WTC11 (cell line): ENCODE measurements at regions not wholly inside any gene's neighbourhood (a gene's known extent, or its start where the extent isn't known, plus 50 kb on each side); places are given as distances from the start of the nearest gene placed in this dataset.

ENCODE experiments used
- ATAC-seq: fragments of 200-7000 bp; cut with Tn5 transposase; 2 replicates; pipeline ENCODE4 v1.10.0; 2021; ENCODE audit warnings: mild to moderate bottlenecking, moderate library complexity
- CTCF ChIA-PET: fragments of 300-600 bp; sonication (Branson Sonifier 250); formaldehyde crosslinking; loops from one replicate; lab custom pipeline; 2021; ENCODE audit warnings: antibody characterized with exemption; lab: Charles Lee
- POLR2A ChIA-PET: fragments of 350-600 bp; sonication (Branson Sonifier 250); formaldehyde crosslinking; loops from one replicate; lab custom pipeline; 2021; ENCODE audit warnings: antibody characterized with exemption; lab: Charles Lee
- DNase-seq: peaks from one replicate; pipeline ENCODE4 v3.0.0; 2021; ENCODE audit warnings: low spot score
- H3K27ac Mint-ChIP-seq: 2 replicates; pipeline ENCODE4 v1.8.0; 2021; ENCODE audit warnings: mixed read lengths
- H3K27me3 Mint-ChIP-seq: 2 replicates; pipeline ENCODE4 v1.8.0; 2021; ENCODE audit warnings: low read depth, mild to moderate bottlenecking, moderate library complexity, mixed read lengths
- H3K36me3 Mint-ChIP-seq: 2 replicates; pipeline ENCODE4 v1.8.0; 2021; ENCODE audit warnings: mixed read lengths
- H3K4me1 Mint-ChIP-seq: 2 replicates; pipeline ENCODE4 v1.8.0; 2022; ENCODE audit warnings: mixed read lengths
- H3K4me3 Mint-ChIP-seq: 2 replicates; pipeline ENCODE4 v1.8.0; 2021; ENCODE audit warnings: mild to moderate bottlenecking, moderate library complexity, mixed read lengths
- H3K9me3 Mint-ChIP-seq: 2 replicates; pipeline ENCODE4 v1.8.0; 2021; ENCODE audit warnings: mixed read lengths
- CBFB ChIP-seq: sonication (generic); formaldehyde crosslinking; IDR thresholded peaks from 2 replicates; pipeline ENCODE4 v1.8.1; 2022; ENCODE audit warnings: mild to moderate bottlenecking, low read depth, missing genetic modification reagents
- GRHL2 ChIP-seq: fragments of 250-450 bp; sonication (Bioruptor Pico); IDR thresholded peaks from 2 replicates; pipeline ENCODE4 v1.8.0; 2022; ENCODE audit warnings: mild to moderate bottlenecking, moderate library complexity; ENCODE audit not compliant: insufficient replicate concordance, severe bottlenecking
- HMGA2 ChIP-seq: fragments of 250-450 bp; sonication (Bioruptor Pico); IDR thresholded peaks from 2 replicates; pipeline ENCODE4 v1.4.0; 2021; ENCODE audit warnings: mild to moderate bottlenecking, moderate library complexity
- IRF2 ChIP-seq: sonication (generic); formaldehyde crosslinking; IDR thresholded peaks from 2 replicates; pipeline ENCODE4 v1.8.0; 2022; ENCODE audit warnings: low read depth, missing genetic modification reagents, borderline replicate concordance
- JUN ChIP-seq: sonication (generic); formaldehyde crosslinking; IDR thresholded peaks from 2 replicates; pipeline ENCODE4 v1.8.0; 2023; ENCODE audit warnings: mild to moderate bottlenecking, missing genetic modification reagents
- NFE2L1 ChIP-seq: sonication (generic); formaldehyde crosslinking; IDR thresholded peaks from 2 replicates; pipeline ENCODE4 v1.8.1; 2023; ENCODE audit warnings: missing genetic modification reagents
- PRRX2 ChIP-seq: fragments of 250-450 bp; sonication (Bioruptor Pico); IDR thresholded peaks from 2 replicates; pipeline ENCODE4 v1.8.0; 2021; ENCODE audit warnings: mild to moderate bottlenecking
- SMAD4 ChIP-seq: sonication (generic); formaldehyde crosslinking; IDR thresholded peaks from 2 replicates; pipeline ENCODE4 v1.8.0; 2022; ENCODE audit warnings: mild to moderate bottlenecking, missing genetic modification reagents
- ZNF138 ChIP-seq: sonication (generic); formaldehyde crosslinking; conservative IDR thresholded peaks from 2 replicates; pipeline ENCODE4 v1.8.1; 2022; ENCODE audit warnings: mild to moderate bottlenecking, moderate library complexity, missing genetic modification reagents
- TF ChIP-seq, protein P1 (sequence below): fragments of 250-450 bp; sonication (Bioruptor Pico); IDR thresholded peaks from 2 replicates; pipeline ENCODE4 v2.1.2; 2022; ENCODE audit warnings: mild to moderate bottlenecking, moderate library complexity
- TF ChIP-seq, protein P2 (sequence below): sonication (generic); formaldehyde crosslinking; IDR thresholded peaks from 2 replicates; pipeline ENCODE4 v1.8.1; 2023; ENCODE audit warnings: mild to moderate bottlenecking, missing genetic modification reagents, borderline replicate concordance
- TF ChIP-seq, protein P3 (sequence below): sonication (generic); formaldehyde crosslinking; IDR thresholded peaks from 2 replicates; pipeline ENCODE4 v1.8.1; 2022; ENCODE audit warnings: low read depth, missing genetic modification reagents, borderline replicate concordance
- TF ChIP-seq, protein P4 (sequence below): sonication (generic); formaldehyde crosslinking; IDR thresholded peaks from 2 replicates; pipeline ENCODE4 v1.8.0; 2022; ENCODE audit warnings: mild to moderate bottlenecking, missing genetic modification reagents
- TF ChIP-seq, protein P5 (sequence below): sonication (generic); formaldehyde crosslinking; IDR thresholded peaks from 2 replicates; pipeline ENCODE4 v1.8.0; 2022; ENCODE audit warnings: mild to moderate bottlenecking, missing genetic modification reagents
- TF ChIP-seq, protein P6 (sequence below): sonication (generic); formaldehyde crosslinking; conservative IDR thresholded peaks from 2 replicates; pipeline ENCODE4 v1.8.1; 2022; ENCODE audit warnings: mild to moderate bottlenecking, missing genetic modification reagents

DNA sequence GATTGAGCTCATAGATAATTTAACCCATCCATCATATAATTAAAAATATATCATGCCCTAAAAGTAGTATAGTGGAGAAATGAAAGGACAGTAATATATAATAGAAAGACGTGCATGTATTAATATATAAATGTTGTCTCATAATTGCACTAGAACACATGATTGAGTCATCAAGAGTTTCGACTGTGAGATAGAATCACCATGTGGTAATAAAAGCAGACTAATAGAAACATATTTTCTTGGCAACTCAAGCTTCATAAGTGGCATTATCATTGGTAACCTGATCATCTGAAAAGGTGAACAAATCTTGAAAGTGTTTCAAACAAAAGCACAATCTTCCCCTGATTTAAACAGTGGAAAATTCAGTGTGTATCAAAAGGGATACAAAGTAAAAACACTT is 188.8 kb downstream of the CYRIA start:
- POLR2A ChIA-PET: no interaction called here
- no peak overlapping the region for H3K27ac Mint-ChIP-seq
- no peaks in the 10 kb centered on the region for H3K36me3 Mint-ChIP-seq
- H3K4me1 Mint-ChIP-seq: no peaks in the 10 kb centered on the region
- CTCF ChIA-PET: no interaction called here
- no peak for DNase-seq
- H3K9me3 Mint-ChIP-seq: no peaks in the 10 kb centered on the region
- H3K4me3 Mint-ChIP-seq: no peak overlapping the region
- no peak for ATAC-seq
- H3K27me3 Mint-ChIP-seq: peaks cover 9% of the 10 kb centered on the region; the same call in 1 of the 2 replicates
- TF ChIP-seq, protein P1, sequence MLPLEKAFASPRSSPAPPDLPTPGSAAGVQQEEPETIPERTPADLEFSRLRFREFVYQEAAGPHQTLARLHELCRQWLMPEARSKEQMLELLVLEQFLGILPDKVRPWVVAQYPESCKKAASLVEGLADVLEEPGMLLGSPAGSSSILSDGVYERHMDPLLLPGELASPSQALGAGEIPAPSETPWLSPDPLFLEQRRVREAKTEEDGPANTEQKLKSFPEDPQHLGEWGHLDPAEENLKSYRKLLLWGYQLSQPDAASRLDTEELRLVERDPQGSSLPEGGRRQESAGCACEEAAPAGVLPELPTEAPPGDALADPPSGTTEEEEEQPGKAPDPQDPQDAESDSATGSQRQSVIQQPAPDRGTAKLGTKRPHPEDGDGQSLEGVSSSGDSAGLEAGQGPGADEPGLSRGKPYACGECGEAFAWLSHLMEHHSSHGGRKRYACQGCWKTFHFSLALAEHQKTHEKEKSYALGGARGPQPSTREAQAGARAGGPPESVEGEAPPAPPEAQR: no peak
- TF ChIP-seq, protein P2, sequence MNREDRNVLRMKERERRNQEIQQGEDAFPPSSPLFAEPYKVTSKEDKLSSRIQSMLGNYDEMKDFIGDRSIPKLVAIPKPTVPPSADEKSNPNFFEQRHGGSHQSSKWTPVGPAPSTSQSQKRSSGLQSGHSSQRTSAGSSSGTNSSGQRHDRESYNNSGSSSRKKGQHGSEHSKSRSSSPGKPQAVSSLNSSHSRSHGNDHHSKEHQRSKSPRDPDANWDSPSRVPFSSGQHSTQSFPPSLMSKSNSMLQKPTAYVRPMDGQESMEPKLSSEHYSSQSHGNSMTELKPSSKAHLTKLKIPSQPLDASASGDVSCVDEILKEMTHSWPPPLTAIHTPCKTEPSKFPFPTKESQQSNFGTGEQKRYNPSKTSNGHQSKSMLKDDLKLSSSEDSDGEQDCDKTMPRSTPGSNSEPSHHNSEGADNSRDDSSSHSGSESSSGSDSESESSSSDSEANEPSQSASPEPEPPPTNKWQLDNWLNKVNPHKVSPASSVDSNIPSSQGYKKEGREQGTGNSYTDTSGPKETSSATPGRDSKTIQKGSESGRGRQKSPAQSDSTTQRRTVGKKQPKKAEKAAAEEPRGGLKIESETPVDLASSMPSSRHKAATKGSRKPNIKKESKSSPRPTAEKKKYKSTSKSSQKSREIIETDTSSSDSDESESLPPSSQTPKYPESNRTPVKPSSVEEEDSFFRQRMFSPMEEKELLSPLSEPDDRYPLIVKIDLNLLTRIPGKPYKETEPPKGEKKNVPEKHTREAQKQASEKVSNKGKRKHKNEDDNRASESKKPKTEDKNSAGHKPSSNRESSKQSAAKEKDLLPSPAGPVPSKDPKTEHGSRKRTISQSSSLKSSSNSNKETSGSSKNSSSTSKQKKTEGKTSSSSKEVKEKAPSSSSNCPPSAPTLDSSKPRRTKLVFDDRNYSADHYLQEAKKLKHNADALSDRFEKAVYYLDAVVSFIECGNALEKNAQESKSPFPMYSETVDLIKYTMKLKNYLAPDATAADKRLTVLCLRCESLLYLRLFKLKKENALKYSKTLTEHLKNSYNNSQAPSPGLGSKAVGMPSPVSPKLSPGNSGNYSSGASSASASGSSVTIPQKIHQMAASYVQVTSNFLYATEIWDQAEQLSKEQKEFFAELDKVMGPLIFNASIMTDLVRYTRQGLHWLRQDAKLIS (CRISPR knock-in tag): no peak
- no peak for TF ChIP-seq NFE2L1 (CRISPR knock-in tag)
- TF ChIP-seq, protein P3, sequence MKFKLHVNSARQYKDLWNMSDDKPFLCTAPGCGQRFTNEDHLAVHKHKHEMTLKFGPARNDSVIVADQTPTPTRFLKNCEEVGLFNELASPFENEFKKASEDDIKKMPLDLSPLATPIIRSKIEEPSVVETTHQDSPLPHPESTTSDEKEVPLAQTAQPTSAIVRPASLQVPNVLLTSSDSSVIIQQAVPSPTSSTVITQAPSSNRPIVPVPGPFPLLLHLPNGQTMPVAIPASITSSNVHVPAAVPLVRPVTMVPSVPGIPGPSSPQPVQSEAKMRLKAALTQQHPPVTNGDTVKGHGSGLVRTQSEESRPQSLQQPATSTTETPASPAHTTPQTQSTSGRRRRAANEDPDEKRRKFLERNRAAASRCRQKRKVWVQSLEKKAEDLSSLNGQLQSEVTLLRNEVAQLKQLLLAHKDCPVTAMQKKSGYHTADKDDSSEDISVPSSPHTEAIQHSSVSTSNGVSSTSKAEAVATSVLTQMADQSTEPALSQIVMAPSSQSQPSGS (CRISPR knock-in tag): no peak
- TF ChIP-seq HMGA2: no peak
- TF ChIP-seq, protein P4, sequence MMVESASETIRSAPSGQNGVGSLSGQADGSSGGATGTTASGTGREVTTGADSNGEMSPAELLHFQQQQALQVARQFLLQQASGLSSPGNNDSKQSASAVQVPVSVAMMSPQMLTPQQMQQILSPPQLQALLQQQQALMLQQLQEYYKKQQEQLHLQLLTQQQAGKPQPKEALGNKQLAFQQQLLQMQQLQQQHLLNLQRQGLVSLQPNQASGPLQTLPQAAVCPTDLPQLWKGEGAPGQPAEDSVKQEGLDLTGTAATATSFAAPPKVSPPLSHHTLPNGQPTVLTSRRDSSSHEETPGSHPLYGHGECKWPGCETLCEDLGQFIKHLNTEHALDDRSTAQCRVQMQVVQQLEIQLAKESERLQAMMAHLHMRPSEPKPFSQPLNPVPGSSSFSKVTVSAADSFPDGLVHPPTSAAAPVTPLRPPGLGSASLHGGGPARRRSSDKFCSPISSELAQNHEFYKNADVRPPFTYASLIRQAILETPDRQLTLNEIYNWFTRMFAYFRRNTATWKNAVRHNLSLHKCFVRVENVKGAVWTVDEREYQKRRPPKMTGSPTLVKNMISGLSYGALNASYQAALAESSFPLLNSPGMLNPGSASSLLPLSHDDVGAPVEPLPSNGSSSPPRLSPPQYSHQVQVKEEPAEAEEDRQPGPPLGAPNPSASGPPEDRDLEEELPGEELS (CRISPR knock-in tag): no peak
- TF ChIP-seq SMAD4 (CRISPR knock-in tag): no peak
- TF ChIP-seq CBFB (CRISPR knock-in tag): no peak
- TF ChIP-seq, protein P5, sequence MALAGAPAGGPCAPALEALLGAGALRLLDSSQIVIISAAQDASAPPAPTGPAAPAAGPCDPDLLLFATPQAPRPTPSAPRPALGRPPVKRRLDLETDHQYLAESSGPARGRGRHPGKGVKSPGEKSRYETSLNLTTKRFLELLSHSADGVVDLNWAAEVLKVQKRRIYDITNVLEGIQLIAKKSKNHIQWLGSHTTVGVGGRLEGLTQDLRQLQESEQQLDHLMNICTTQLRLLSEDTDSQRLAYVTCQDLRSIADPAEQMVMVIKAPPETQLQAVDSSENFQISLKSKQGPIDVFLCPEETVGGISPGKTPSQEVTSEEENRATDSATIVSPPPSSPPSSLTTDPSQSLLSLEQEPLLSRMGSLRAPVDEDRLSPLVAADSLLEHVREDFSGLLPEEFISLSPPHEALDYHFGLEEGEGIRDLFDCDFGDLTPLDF (CRISPR knock-in tag): no peak
- TF ChIP-seq PRRX2 (CRISPR knock-in tag): no peak
- no peak for TF ChIP-seq GRHL2
- TF ChIP-seq JUN: no peak
- TF ChIP-seq ZNF138 (CRISPR knock-in tag): no peak
- TF ChIP-seq, protein P6, sequence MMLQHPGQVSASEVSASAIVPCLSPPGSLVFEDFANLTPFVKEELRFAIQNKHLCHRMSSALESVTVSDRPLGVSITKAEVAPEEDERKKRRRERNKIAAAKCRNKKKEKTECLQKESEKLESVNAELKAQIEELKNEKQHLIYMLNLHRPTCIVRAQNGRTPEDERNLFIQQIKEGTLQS (CRISPR knock-in tag): no peak

DNA sequence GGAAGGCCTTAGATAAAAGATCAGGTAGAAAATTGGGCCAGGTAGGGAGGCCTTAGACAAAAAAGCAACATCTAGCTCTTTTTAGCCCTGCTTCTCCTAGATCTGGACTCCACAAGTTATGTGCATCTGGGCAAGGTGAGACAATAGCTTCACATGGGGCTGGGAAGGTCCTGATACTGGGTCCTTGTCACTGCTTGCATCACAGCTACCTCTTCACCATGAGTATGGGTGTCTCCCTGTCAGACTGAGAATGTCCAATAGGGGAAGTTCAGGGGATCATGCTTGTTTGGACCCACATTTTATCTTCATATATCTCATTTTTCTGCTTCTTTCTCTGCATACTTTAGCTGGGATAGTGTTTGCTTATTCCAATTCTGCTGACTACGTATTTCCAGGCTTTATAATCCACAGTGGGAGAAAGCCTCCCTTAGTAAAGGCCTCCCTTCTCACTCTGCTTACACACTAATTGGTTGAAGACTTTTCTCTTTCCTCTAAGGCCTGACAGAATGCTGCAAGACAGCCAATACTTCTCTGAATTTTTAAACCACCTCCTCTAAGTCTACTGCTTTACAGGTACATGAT is 189.6 kb downstream of the CYRIA start:
- H3K4me1 Mint-ChIP-seq: no peaks in the 10 kb centered on the region
- no peak overlapping the region for H3K27ac Mint-ChIP-seq
- no peak for DNase-seq
- no peaks in the 10 kb centered on the region for H3K9me3 Mint-ChIP-seq
- CTCF ChIA-PET: interaction anchor here (1.6 kb wide), 1 partner anchor 536 kb away, joined by 3 read pairs; no protein-coding TSS in a partner anchor
- peaks cover 9% of the 10 kb centered on the region; the same call in 1 of the 2 replicates for H3K27me3 Mint-ChIP-seq
- no peak overlapping the region for H3K4me3 Mint-ChIP-seq
- POLR2A ChIA-PET: no interaction called here
- no peaks in the 10 kb centered on the region for H3K36me3 Mint-ChIP-seq
- TF ChIP-seq IRF2: no peak
- ATAC-seq: no peak
